HG03280 (cell line): ENCODE measurements at regions not wholly inside any gene's neighbourhood (a gene's known extent, or its start where the extent isn't known, plus 50 kb on each side); places are given as distances from the start of the nearest gene placed in this dataset.

ENCODE experiments used
- ATAC-seq: cut with Tn5 transposase; IDR thresholded peaks from one replicate; pipeline ENCODE4 v1.9.1; 2021; ENCODE audit warnings: mild to moderate bottlenecking, moderate library complexity; ENCODE audit not compliant: unreplicated experiment

- no peak for ATAC-seq
Observed at GRCh38 chr1:112312879-112313278, 83.1 kb upstream of the CTTNBP2NL start.

GRCh38 chr1:112316254-112316913 is 79.6 kb upstream of the CTTNBP2NL start:
- ATAC-seq: no peak

GRCh38 chr1:112317140-112317539 is 78.9 kb upstream of the CTTNBP2NL start:
- ATAC-seq: no peak

- no peak for ATAC-seq
Observed at GRCh38 chr1:112317611-112318062, 78.4 kb upstream of the CTTNBP2NL start.

- ATAC-seq: no peak
Observed at GRCh38 chr1:112318263-112318662, 77.8 kb upstream of the CTTNBP2NL start.

- ATAC-seq: no peak
Observed at GRCh38 chr1:112318698-112319370, 77.2 kb upstream of the CTTNBP2NL start.

GRCh38 chr1:112319371-112320040 is 76.5 kb upstream of the CTTNBP2NL start:
- no peak for ATAC-seq

GRCh38 chr1:112320058-112320457 is 76.0 kb upstream of the CTTNBP2NL start:
- ATAC-seq: no peak

GRCh38 chr1:112322018-112322417 is 74.0 kb upstream of the CTTNBP2NL start:
- no peak for ATAC-seq

GRCh38 chr1:112322983-112323678 is 72.9 kb upstream of the CTTNBP2NL start:
- no peak for ATAC-seq

GRCh38 chr1:112325504-112325903 is 70.5 kb upstream of the CTTNBP2NL start:
- ATAC-seq: no peak

- no peak for ATAC-seq
Observed at GRCh38 chr1:112328600-112328999, 67.4 kb upstream of the CTTNBP2NL start.

- ATAC-seq: no peak
Observed at GRCh38 chr1:112332176-112333150, 63.6 kb upstream of the CTTNBP2NL start.

GRCh38 chr1:112335351-112335750 is 60.7 kb upstream of the CTTNBP2NL start:
- no peak for ATAC-seq

GRCh38 chr1:112337028-112337531 is 58.9 kb upstream of the CTTNBP2NL start:
- no peak for ATAC-seq

- ATAC-seq: no peak
Observed at GRCh38 chr1:112341986-112342385, 54.0 kb upstream of the CTTNBP2NL start.

GRCh38 chr1:112342558-112342957 is 53.5 kb upstream of the CTTNBP2NL start:
- ATAC-seq: no peak

- ATAC-seq: no peak
Observed at GRCh38 chr1:112344754-112345423, 51.1 kb upstream of the CTTNBP2NL start.
